ENCODE measurements at regions not wholly inside any gene's neighbourhood (a gene's known extent, or its start where the extent isn't known, plus 50 kb on each side); places are given as distances from the start of the nearest gene placed in this dataset.

GRCh38 chr20:12054556-12054955 lies 136.9 kb downstream of the BTBD3 start:
- TF ChIP-seq, protein P1, sequence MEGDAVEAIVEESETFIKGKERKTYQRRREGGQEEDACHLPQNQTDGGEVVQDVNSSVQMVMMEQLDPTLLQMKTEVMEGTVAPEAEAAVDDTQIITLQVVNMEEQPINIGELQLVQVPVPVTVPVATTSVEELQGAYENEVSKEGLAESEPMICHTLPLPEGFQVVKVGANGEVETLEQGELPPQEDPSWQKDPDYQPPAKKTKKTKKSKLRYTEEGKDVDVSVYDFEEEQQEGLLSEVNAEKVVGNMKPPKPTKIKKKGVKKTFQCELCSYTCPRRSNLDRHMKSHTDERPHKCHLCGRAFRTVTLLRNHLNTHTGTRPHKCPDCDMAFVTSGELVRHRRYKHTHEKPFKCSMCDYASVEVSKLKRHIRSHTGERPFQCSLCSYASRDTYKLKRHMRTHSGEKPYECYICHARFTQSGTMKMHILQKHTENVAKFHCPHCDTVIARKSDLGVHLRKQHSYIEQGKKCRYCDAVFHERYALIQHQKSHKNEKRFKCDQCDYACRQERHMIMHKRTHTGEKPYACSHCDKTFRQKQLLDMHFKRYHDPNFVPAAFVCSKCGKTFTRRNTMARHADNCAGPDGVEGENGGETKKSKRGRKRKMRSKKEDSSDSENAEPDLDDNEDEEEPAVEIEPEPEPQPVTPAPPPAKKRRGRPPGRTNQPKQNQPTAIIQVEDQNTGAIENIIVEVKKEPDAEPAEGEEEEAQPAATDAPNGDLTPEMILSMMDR (IDR thresholded peaks at IDR 0.05) = no peak
- TF ChIP-seq POLR2A (IDR thresholded peaks at IDR 0.05) (no peak), POLR2AphosphoS5 (IDR thresholded peaks at IDR 0.05) (no peak)
